GM18517 (cell line): ENCODE measurements at regions not wholly inside any gene's neighbourhood (a gene's known extent, or its start where the extent isn't known, plus 50 kb on each side); places are given as distances from the start of the nearest gene placed in this dataset.

Experiments
- ATAC-seq: cut with Tn5 transposase; IDR thresholded peaks from one replicate; pipeline ENCODE4 v1.9.1; 2021; ENCODE audit warnings: mild to moderate bottlenecking, moderate library complexity; ENCODE audit not compliant: unreplicated experiment

DNA sequence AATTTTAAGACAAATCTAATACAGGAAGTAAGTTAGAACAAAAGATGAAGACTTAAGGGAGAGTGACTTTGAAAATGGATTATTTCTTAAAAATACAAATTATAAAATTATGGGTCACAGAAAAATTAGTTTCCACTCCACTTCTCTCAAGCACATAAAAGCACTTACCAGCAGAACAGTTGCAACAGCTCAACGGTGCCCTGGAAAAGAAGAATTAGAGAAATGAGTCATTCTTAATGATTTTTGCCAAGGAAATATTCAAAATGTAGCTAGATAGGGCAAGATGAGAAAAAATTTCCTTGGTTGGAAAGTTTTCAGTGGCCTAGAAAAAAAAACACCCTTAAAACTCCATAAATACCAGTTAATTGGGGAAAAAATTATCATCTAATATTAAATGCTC is 2185.6 kb upstream of the CELF4 start:
- no peak for ATAC-seq

DNA sequence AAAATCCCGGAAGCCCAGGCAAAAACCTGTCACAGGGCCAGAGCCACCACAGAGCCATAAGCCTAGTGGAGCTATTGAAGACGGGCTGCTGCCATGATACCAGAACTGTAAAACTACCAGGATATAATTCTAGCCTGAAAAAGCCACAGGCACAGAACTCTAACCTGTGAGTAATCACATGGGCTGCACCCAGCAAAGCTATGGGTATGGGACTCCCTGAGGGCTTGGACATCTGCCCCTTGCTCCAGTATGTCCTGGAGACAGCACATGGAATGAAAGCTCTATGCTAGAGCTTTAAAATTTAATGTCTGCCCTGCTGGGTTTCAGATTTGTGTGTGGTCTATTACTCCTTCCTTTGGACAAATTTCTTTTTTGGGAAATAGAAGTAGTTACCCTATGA is 2183.6 kb upstream of the CELF4 start:
- ATAC-seq: no peak

DNA sequence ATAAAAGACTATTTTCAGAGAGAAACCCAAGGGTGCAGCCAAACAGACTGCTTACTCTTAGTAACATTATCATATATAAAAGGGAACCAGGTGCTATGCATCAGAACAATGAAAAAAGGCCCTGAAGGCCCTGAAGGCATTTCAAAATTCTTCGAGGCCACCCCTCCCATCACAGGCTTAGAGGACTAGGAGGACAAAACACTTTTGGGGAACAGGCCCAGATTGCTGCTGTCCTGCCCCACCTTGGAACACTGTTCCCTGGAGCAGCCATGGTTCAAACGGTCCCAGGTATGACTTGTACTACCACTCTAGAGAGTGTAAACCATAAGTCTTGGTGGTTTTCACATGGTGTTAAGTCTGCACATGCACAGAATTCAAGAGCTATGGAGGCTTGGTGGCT is 2183.1 kb upstream of the CELF4 start:
- no peak for ATAC-seq

DNA sequence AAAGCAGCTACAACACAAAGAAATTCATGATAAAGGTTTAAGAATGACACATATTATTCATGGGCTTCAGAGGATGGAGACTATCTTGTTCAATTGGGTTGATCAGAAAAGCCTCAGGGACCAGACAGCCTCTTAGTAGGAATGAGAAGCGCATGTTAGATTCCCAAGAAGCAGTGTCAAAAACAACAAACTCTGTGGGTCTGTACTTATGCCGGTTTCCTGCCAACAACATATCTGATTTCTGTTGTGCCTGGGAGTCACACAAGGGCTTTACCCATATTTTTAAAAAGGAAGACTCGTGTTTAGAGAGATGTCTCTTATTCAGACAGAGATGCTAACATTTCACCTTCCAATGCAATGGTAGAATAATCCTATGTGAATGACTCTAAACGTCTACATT is 2180.6 kb upstream of the CELF4 start:
- no peak for ATAC-seq

DNA sequence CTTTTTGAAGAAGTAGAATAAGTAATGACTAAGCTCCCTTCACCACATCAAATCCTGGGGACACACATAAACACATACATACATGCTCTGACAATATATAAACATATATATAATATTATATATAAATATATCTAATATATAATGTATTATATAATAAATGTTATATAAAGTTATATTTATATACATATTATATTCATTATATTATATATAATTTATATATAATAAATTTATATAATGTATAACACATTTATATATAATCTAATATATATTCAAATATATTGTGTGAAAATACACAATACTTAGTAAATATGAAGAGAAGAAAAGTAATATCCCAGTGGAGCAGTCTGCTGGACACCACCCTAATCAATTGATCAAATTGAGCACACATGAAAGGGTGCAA is 2177.9 kb upstream of the CELF4 start:
- ATAC-seq: no peak

DNA sequence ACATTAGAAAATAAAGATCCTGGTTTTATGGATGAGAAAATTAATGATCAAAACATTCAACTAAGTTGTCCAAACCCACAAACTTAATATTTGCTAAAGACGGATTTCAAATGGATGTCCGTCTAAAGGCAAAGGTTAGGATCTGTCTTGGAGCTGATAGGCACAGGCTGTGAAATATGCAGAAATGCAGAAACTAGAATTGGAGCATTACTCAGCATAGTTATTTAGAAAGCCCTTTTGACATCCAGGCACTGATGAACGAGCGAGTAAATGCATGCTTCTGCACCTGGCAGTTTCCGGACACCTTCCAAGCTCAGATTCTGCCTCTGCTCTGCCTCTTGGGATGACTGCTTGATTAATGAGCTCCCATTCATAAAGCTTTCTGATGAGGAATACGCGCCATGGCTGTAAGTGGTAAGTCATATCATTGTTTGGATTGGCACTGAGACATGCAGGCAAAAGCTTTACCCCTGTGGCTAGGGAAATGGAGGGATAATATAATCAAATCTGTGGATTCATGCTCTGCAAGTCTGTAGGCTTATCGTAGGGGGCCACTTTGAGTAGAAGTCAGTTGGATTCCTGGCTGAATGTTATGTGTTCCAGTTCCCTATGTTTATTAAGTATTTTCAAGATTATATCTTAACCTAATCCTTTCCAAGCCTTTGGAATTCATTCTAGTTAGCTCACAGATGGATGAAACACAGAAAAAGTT is 2176.3 kb upstream of the CELF4 start:
- no peak for ATAC-seq

DNA sequence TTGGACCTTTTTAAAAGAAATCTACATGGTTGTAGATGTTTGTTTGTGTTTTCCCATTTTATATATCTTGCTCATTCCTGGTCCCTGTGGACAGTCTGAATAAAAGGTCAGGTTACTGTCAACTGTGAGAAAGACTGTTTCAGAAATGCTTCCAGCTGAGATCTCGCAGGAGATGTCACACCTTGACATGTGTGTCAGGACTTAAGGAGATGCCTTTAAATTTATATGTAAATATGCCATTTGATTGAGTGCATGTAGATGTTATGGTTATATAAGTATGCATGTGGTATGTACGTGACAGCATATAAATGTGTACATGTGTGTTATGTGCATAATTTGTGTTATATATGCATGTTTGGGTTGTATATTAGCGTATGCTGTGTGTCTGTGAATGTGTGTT is 2172.3 kb upstream of the CELF4 start:
- ATAC-seq: no peak

DNA sequence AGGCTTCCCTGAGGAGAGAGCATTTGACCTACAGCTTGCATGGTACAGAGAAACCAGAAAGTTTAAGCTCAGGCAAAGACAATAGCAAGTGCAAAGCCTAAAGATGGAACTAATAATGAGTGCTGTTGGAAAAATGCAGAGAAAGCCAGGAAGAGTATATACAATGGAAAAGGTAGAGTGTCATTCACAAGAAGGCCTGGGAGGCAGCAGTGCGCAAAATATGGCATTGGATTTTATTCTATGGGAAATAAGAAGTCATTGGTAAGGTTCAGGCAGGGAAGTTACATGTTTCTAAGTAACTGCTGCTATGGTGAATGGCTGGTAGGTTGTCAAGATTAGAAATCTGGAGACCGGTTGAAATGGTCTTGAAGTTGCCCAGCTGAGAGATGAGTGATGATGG is 2167.3 kb upstream of the CELF4 start:
- no peak for ATAC-seq

DNA sequence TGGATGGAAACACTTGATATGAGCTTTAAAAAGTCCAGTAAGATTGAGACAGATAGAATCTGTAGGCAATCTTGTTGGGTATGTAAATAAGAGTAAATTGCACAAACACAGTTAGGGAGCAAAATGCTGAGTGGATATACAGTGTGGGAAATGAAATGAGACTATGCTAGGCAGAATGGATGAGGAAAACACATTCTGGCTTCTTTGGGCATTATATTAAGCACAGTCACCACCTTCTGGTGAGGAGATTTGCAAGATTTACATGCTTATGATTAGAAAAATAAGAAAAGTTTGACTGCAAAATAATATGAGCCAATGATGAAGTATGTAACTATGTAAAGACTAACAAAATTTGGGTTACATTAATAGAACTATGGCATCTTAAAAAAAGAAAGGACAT is 2165.0 kb upstream of the CELF4 start:
- no peak for ATAC-seq

- ATAC-seq: no peak
Measured at GRCh38 chr18:39724652-39725051, 2159.1 kb upstream of the CELF4 start.

DNA sequence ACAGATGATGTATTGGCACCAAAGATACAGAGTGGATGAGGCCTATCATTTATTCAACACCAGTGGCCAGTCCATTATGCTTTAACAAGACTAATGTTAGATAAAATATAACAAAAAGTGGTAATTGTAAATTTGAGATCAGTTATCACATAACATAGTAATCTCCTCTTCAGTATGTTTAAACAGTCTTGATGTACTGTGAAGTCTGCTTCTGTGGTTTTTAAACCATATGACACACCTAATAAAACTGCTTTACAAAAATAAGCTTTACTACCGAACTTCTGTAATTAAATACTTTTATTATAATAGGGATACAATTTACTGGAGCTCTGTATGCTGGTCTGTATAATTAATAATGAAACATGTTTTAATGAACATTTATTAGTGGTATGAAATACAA is 2156.1 kb upstream of the CELF4 start:
- ATAC-seq: no peak

DNA sequence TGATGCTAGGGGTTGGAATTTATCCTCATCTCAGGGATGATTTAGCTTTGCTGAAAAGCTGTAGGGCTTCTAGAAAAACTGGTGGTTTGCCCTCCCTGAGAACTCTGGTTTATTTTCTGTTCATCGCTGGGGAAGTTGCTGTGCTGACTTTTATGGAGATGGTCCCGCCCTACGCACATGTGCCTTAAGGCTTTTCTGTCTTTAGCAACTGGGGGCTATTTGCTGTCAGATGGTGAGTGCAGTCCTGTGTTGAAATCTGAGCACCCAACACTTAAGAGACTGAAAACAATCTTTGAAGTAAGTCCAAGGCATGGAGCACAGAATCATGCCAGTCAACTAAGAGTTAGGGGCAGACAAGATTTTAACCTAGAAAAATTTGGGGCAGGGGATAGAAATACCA is 2148.4 kb upstream of the CELF4 start:
- no peak for ATAC-seq

GRCh38 chr18:39711701-39712100 is 2146.1 kb upstream of the CELF4 start:
- ATAC-seq: no peak

- ATAC-seq: no peak
Measured at GRCh38 chr18:39705362-39705761, 2139.8 kb upstream of the CELF4 start.

DNA sequence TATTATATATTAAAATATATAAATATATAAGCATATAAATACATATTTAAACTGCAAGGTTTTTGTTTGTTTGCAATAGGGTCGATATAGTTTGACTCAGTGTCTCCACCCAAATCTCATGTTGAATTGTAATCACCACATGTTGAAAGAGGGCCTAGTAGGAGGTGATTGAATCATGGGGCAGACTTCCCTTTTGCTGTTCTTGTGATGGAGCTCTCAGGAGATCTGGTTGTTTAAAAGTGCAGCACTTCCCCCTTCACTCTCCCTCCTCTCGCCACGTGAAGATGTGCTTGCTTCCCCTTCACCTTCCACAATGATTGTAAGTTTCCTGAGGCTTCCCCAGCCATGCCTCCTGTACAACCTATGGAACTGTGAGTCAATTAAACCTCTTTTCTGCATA is 2137.3 kb upstream of the CELF4 start:
- ATAC-seq: no peak

DNA sequence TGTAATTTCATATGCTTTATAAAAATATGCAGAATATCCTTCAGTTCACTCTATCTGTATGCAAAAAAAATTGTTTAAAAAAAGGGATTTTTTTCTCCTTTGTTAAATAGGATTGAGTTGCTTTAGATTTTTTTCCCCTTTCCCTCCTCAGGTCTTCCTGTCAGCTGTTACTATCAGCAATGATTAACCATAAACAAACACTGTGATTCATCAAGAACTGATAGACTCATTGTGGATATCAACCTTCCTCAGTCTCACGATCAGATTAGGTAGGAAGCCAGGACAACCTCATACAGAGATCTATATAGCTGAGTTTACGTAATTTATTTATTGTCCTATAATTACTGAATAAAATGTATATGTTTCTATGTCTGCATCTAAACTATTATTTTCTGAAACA is 2136.2 kb upstream of the CELF4 start:
- no peak for ATAC-seq

DNA sequence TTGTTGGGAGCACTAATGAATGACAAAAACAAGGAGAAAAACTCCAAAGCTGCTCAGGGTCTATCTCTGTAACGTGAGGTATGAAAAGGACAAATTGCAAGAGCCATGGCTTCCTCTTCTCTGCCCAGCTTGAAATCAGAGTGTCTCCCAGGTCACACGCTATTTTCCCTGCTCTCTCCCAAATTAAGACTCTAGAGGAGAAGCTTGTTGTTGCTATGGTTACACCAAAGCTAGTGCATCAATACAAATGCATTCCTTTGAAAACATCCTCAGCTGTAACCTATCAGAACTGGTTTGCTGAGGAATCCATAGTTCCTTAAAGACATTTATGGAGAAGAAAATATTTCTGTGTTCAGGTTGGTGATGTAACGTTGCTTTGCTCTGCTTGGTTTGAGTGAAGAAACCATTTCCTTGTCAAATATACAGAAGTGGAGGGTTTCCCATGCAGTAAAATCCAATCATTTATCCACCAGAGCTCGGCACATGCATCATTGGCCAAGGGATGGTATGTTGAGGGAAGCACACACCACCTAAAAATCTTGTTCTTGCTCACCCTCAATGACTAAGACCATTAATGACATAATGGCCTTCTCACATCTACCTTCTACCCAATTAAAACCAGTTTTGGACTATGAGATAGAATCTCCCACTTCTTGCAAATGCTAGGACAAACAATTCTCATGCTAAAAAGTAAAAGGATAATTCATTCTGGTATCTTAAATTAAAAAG is 2135.6 kb upstream of the CELF4 start:
- ATAC-seq: no peak

DNA sequence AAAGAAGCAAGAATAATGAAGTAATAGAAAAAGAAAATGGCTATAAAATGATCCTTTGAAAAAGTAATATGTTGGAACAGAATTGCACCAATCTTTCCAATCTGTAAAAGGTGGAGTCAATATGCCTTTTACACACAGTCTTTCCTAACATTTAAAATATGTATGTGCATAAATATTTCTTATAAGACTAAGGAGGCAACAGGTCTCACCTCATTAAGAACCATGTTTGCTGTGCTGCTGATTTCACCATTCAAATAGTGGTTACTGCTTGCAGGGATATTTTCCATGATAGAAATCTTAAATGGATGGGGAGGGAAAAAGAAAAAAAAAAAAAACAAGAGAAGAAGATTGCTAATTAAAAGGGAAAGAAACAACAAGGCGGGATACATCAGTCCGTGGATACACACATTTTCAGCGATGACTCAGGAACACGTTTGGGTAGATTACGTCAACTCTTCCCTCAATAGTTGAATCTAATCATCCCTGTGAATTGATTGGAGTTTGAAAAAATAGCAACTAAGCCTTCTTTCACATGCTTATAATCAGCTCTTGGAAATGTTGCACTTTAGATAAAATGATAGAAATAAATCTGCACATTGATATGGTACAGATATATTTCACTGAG is 2133.9 kb upstream of the CELF4 start:
- ATAC-seq: no peak

DNA sequence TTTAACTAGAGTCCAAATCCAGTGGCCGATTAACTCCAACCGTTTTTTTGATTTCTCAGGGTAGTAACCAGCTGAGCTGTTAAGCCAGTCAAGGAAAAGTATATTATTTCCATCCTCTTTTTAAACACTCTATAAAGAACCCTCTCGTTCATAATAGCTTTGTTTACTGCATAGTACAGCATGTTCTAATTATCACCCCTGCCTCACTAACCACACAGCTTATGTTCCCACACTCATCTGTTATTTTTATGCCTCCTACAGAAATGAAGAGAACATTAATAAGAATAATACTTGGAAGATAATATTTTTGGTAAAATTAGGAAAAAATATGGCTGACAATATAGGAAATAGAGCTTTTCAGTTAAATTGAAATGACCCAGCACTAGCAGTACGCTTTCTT is 2132.8 kb upstream of the CELF4 start:
- ATAC-seq: no peak

- ATAC-seq: no peak
Measured at GRCh38 chr18:39693359-39693758, 2127.8 kb upstream of the CELF4 start.

GRCh38 chr18:39692367-39693015 is 2126.9 kb upstream of the CELF4 start:
- no peak for ATAC-seq
